ENCODE measurements at regions not wholly inside any gene's neighbourhood (a gene's known extent, or its start where the extent isn't known, plus 50 kb on each side); places are given as distances from the start of the nearest gene placed in this dataset.

- no peak for TF ChIP-seq POLR2A (IDR thresholded peaks at IDR 0.05)
- no peak for TF ChIP-seq CTCF (IDR thresholded peaks at IDR 0.05)
Measured at GRCh38 chr1:101166583-101167120, 70.2 kb upstream of the S1PR1 start.
